Stomach (tissue), 8 donors: ENCODE measurements at regions not wholly inside any gene's neighbourhood (a gene's known extent, or its start where the extent isn't known, plus 50 kb on each side); places are given as distances from the start of the nearest gene placed in this dataset.

Source experiments
- DNase-seq, 2 donors: peaks; one replicate each; pipeline versions ENCODE4 v3.0.0 to v3.0.0-alpha.2; 2013 to 2019
- H3K27ac ChIP-seq, 5 donors: fragments of 200-600 bp in 4 of 5; sonication (generic) in 4 of 5; one replicate each; pipeline ENCODE4 v1.5.1; 2013 to 2019; ENCODE audit warnings: mild to moderate bottlenecking in 1 of 5, moderate library complexity in 1 of 5
- H3K27me3 ChIP-seq, 3 donors: fragments of 200-600 bp; sonication (generic); one replicate each; pipeline ENCODE4 v1.5.1; 2017 to 2019; ENCODE audit warnings: mixed run types in 1 of 3
- H3K36me3 ChIP-seq, 4 donors: fragments of 200-600 bp; sonication (generic); 1 replicate in 3 of 4; 2 replicates in 1 of 4; pipeline ENCODE4 v1.5.1; 2016 to 2019
- H3K4me1 ChIP-seq, 4 donors: fragments of 200-600 bp; sonication (generic); one replicate each; pipeline ENCODE4 v1.5.1; 2016 to 2019
- H3K4me3 ChIP-seq, 4 donors: fragments of 200-600 bp; sonication (generic) in 3 of 4; one replicate each; pipeline ENCODE4 v1.5.1; 2016 to 2019; ENCODE audit warnings: mild to moderate bottlenecking in 1 of 4
- H3K9me3 ChIP-seq, 4 donors: fragments of 200-600 bp; sonication (generic); one replicate each; pipeline ENCODE4 v1.5.1; 2016 to 2019
- CTCF ChIP-seq, 7 experiments: fragments of 450-650 bp in 4 of 7; fragments of 200-600 bp in 3 of 7; sonication (generic) in 3 of 7; IDR thresholded peaks; one replicate each; pipeline ENCODE4 v1.5.1; 2016 to 2019; ENCODE audit warnings: antibody characterized with exemption in 7 of 7, control low read depth in 2 of 7, mild to moderate bottlenecking in 1 of 7
- EP300 ChIP-seq: sonication (generic); formaldehyde crosslinking; IDR thresholded peaks from one replicate; pipeline ENCODE4 v1.6.1; 2017; ENCODE audit warnings: antibody characterized with exemption
- POLR2A ChIP-seq, 4 donors: fragments of 450-650 bp; IDR thresholded peaks; one replicate each; pipeline ENCODE4 v1.6.1; 2016; ENCODE audit warnings: antibody characterized with exemption in 4 of 4, control low read depth in 2 of 4, mild to moderate bottlenecking in 1 of 4, moderate library complexity in 1 of 4
- POLR2AphosphoS5 ChIP-seq, 3 donors: sonication (generic); formaldehyde crosslinking; IDR thresholded peaks; one replicate each; pipeline ENCODE4 v1.6.1; 2016; ENCODE audit warnings: antibody characterized with exemption in 3 of 3
- WGBS, 5 donors: extraction: QIAGEN DNeasy Blood & Tissue Kit in 3 of 5; methylation state at CpG; one replicate each; pipeline versions ENCODE4 v1.1.5 to v1.1.7; 2013 to 2018; 5-methylcytosine and 5-hydroxymethylcytosine counted together
- intact Hi-C: fragments of 100-400 bp; cut with DNase I; formaldehyde crosslinking; loops from one replicate; pipeline ENCODE4 v1.15.1; 2023; ENCODE audit warnings: low total_unique reads
- donor health status: healthy with polysubstance abuse.
- donor health status: Bipolar disorder and iron deficiency.
- donor health status: healthy.

GRCh38 chrX:81791086-81791485, 589.2 kb downstream of the SH3BGRL start:
- H3K36me3 ChIP-seq, result no peaks in the 10 kb centered on the region
- no peaks in the 10 kb centered on the region for H3K4me1 ChIP-seq
- 92 to 100% (median 92%) methylated on average over 1 of the region's 1 CpG for WGBS, 5 donors
- H3K27ac ChIP-seq, result no peak overlapping the region
- DNase-seq, result no peak
- H3K27me3 ChIP-seq, result peaks cover 0 to 4% (median 0%) of the 10 kb centered on the region in 3 donors
- TF ChIP-seq EP300 (no peak), POLR2A (IDR thresholded peaks at IDR 0.05) (no peak), CTCF (IDR thresholded peaks at IDR 0.05) (no peak), POLR2AphosphoS5 (IDR thresholded peaks at IDR 0.05) (no peak)
- H3K4me3 ChIP-seq, result no peak overlapping the region
- H3K9me3 ChIP-seq, result peaks cover 0 to 18% (median 9%) of the 10 kb centered on the region in 4 donors
- intact Hi-C loops, result no loop called here
